Activated CD8-positive, alpha-beta memory T cell treated with anti-CD3 and anti-CD28 coated beads for 36 hours (primary cell): ENCODE measurements at regions not wholly inside any gene's neighbourhood (a gene's known extent, or its start where the extent isn't known, plus 50 kb on each side); places are given as distances from the start of the nearest gene placed in this dataset.

ENCODE experiments used
- CTCF ChIA-PET: fragments of 350-600 bp; sonication (Branson Sonifier 250); formaldehyde crosslinking; loops from one replicate; lab custom pipeline; 2021; ENCODE audit warnings: antibody characterized with exemption; lab: Charles Lee
- POLR2A ChIA-PET: fragments of 350-600 bp; sonication (Branson Sonifier 250); formaldehyde crosslinking; loops from one replicate; lab custom pipeline; 2021; ENCODE audit warnings: antibody characterized with exemption; lab: Charles Lee

GRCh38 chr6:41489120-41489851 lies 56.9 kb upstream of the FOXP4 start:
- ChIA-PET CTCF (no interaction called here), POLR2A (no interaction called here)

- POLR2A ChIA-PET, result no interaction called here
- CTCF ChIA-PET, result no interaction called here
These were observed 53.8 kb upstream of the FOXP4 start for GRCh38 chr6:41492261-41492891.

- POLR2A ChIA-PET, result no interaction called here
- CTCF ChIA-PET, result no interaction called here
These were observed 51.7 kb upstream of the FOXP4 start for GRCh38 chr6:41494212-41495110.
